HepG2 (cell line): ENCODE measurements at regions not wholly inside any gene's neighbourhood (a gene's known extent, or its start where the extent isn't known, plus 50 kb on each side); places are given as distances from the start of the nearest gene placed in this dataset.
A peak's percentile ranks its signal among the peaks of the same experiment; 100 is the strongest.

Experiments used
- ATAC-seq: fragments of 200-7000 bp; cut with Tn5 transposase; 3 replicates; pipeline ENCODE4 v1.9.1; 2020; ENCODE audit warnings: mild to moderate bottlenecking, moderate library complexity
- BruUV-seq: library from RNA; stranded (reverse); fragments of 400-500 nt; replicated peaks from 2 replicates; lab custom pipeline; 2021; lab: Mats Ljungman, UMichigan
- CTCF ChIA-PET: fragments of 300-600 bp; formaldehyde crosslinking; extraction: SDS; loops from one replicate; lab custom pipeline; 2021; ENCODE audit warnings: low total read pairs, inconsistent platforms, low intra/inter-chr PET ratio; lab: Yijun Ruan, JAX
- POLR2A ChIA-PET: fragments of 350-600 bp; sonication (Branson Sonifier 250); formaldehyde crosslinking; loops from one replicate; lab custom pipeline; 2020; ENCODE audit warnings: antibody characterized with exemption, inconsistent platforms; lab: Yijun Ruan, JAX
- DNase-seq: peaks from one replicate; pipeline ENCODE4 v3.0.0-alpha.2; 2015; ENCODE audit warnings: low spot score
- FAIRE-seq: peaks from 3 replicates; lab custom pipeline; 2011; peaks lifted over from hg19 to GRCh38; lab: Jason Lieb, UNC
- H2AFZ ChIP-seq: one replicate; pipeline ENCODE4 v1.6.1; 2011; ENCODE audit warnings: low read length, inconsistent platforms
- H3K27ac ChIP-seq: fragments of 300-600 bp; 3 replicates; pipeline ENCODE4 v1.8.0; 2011; ENCODE audit warnings: mixed run types, mild to moderate bottlenecking, mixed read lengths, low read length, inconsistent platforms; ENCODE audit not compliant: insufficient read depth; ENCODE audit errors: extremely low read length
- H3K27me3 ChIP-seq, 2 experiments: fragments of 200-600 bp in 1 of 2; 2 replicates in 1 of 2; 3 replicates in 1 of 2; pipeline versions ENCODE4 v1.6.0 to v1.8.0; 2011; ENCODE audit warnings: low read length in 2 of 2, mild to moderate bottlenecking in 2 of 2, moderate library complexity in 2 of 2, inconsistent platforms in 1 of 2; ENCODE audit not compliant: insufficient read depth in 2 of 2, control insufficient read depth in 1 of 2
- H3K36me3 ChIP-seq, 2 experiments: fragments of 200-600 bp in 1 of 2; replicated peaks in 1 of 2; 2 replicates in 1 of 2; 3 replicates in 1 of 2; pipeline versions ENCODE4 v1.5.1 to v1.8.0; 2011; ENCODE audit warnings: low read length in 2 of 2, inconsistent platforms in 1 of 2; ENCODE audit not compliant: insufficient read depth in 2 of 2, control insufficient read depth in 1 of 2
- H3K4me1 ChIP-seq: 2 replicates; pipeline ENCODE4 v1.5.1; 2012; ENCODE audit warnings: low read length, inconsistent platforms; ENCODE audit not compliant: insufficient read depth
- H3K4me2 ChIP-seq: 2 replicates; pipeline ENCODE4 v1.6.0; 2011; ENCODE audit warnings: low read depth, low read length, inconsistent platforms
- H3K4me3 ChIP-seq, 3 experiments: fragments of 200-600 bp in 1 of 3; sonication (generic), shearing (Covaris generic) in 1 of 3; replicated peaks in 1 of 3; 2 replicates each; pipeline ENCODE4 v1.5.1; 2011 to 2016; ENCODE audit warnings: low read length in 3 of 3, inconsistent platforms in 2 of 3, low read depth in 2 of 3, mild to moderate bottlenecking in 2 of 3, control low read depth in 1 of 3, mixed read lengths in 1 of 3; ENCODE audit not compliant: insufficient read depth in 1 of 3
- H3K79me2 ChIP-seq: one replicate; pipeline ENCODE4 v1.6.1; 2011; ENCODE audit warnings: low read length, inconsistent platforms; ENCODE audit not compliant: insufficient read depth
- H3K9ac ChIP-seq: 2 replicates; pipeline ENCODE4 v1.6.0; 2011; ENCODE audit warnings: mild to moderate bottlenecking, low read depth, low read length, inconsistent platforms; ENCODE audit not compliant: insufficient read depth
- H3K9me3 ChIP-seq: 2 replicates; pipeline ENCODE4 v1.5.1; 2012; ENCODE audit warnings: mild to moderate bottlenecking, low read length
- H4K20me1 ChIP-seq: 2 replicates; pipeline ENCODE4 v1.6.0; 2011; ENCODE audit warnings: inconsistent platforms, mild to moderate bottlenecking, low read length, moderate library complexity; ENCODE audit not compliant: insufficient read depth
- BHLHE40 ChIP-seq: IDR thresholded peaks from 2 replicates; pipeline ENCODE4 v1.6.1; 2011; ENCODE audit warnings: low read length, improper control_type of control experiment
- FOXP1 ChIP-seq, 2 experiments: fragments of 450-650 bp in 1 of 2; IDR thresholded peaks; 2 replicates each; pipeline ENCODE4 v1.6.1; 2017 to 2018; ENCODE audit warnings: antibody characterized with exemption in 1 of 2
- GFI1 ChIP-seq: sonication (generic); formaldehyde crosslinking; IDR thresholded peaks from 2 replicates; pipeline ENCODE4 v1.5.0; 2020; ENCODE audit warnings: missing genetic modification reagents, mild to moderate bottlenecking, borderline replicate concordance
- GMEB1 ChIP-seq: sonication (generic); formaldehyde crosslinking; IDR thresholded peaks from 2 replicates; pipeline ENCODE4 v1.5.1; 2020; ENCODE audit warnings: missing genetic modification reagents, mild to moderate bottlenecking, borderline replicate concordance
- NR2F6 ChIP-seq, 2 experiments: IDR thresholded peaks; 2 replicates each; pipeline ENCODE4 v1.6.1; 2016; ENCODE audit warnings: antibody characterized with exemption in 1 of 2, mild to moderate bottlenecking in 1 of 2
- RNF219 ChIP-seq: sonication (generic); formaldehyde crosslinking; IDR thresholded peaks from 2 replicates; pipeline ENCODE4 v1.5.0; 2020; ENCODE audit warnings: mild to moderate bottlenecking, missing genetic modification reagents
- SOX6 ChIP-seq, 2 experiments: fragments of 450-650 bp in 1 of 2; sonication (generic) in 1 of 2; formaldehyde crosslinking in 1 of 2; IDR thresholded peaks; 2 replicates each; pipeline versions ENCODE4 v1.4.0 to v1.6.1; 2017 to 2020; ENCODE audit warnings: antibody characterized with exemption in 1 of 2, mild to moderate bottlenecking in 1 of 2, missing genetic modification reagents in 1 of 2
- TBX3 ChIP-seq: fragments of 450-650 bp; IDR thresholded peaks from 2 replicates; pipeline ENCODE4 v1.6.1; 2017; ENCODE audit warnings: antibody characterized with exemption, mild to moderate bottlenecking, inconsistent platforms, borderline replicate concordance
- ZNF431 ChIP-seq: sonication (generic); formaldehyde crosslinking; IDR thresholded peaks from 2 replicates; pipeline ENCODE4 v1.9.0; 2022; ENCODE audit warnings: missing genetic modification reagents, low read depth, mild to moderate bottlenecking, borderline replicate concordance
- ZNF609 ChIP-seq: sonication (generic); formaldehyde crosslinking; IDR thresholded peaks from 2 replicates; pipeline ENCODE4 v1.4.0; 2020; ENCODE audit warnings: mild to moderate bottlenecking, missing genetic modification reagents, borderline replicate concordance
- ZNF879 ChIP-seq: sonication (generic); formaldehyde crosslinking; IDR thresholded peaks from 2 replicates; pipeline ENCODE4 v1.8.1; 2023; ENCODE audit warnings: missing genetic modification reagents
- ZNF883 ChIP-seq: sonication (generic); formaldehyde crosslinking; IDR thresholded peaks from 2 replicates; pipeline ENCODE4 v1.5.1; 2020; ENCODE audit warnings: mild to moderate bottlenecking, missing genetic modification reagents; ENCODE audit errors: not compliant biosample characterization
- WGBS: methylation state at CpG from one replicate; pipeline ENCODE4 v1.1.6; 2017; ENCODE audit warnings: low lambda C conversion rate; 5-methylcytosine and 5-hydroxymethylcytosine counted together
- in situ Hi-C: cut with HindIII; loops from 2 replicates; pipeline ENCODE4 v1.10.0; 2017; ENCODE audit warnings: low pct_unique_long_range_greater_than_20kb; ENCODE audit not compliant: extremely low pct_ligation_motif_present
- intact Hi-C: fragments of 100-400 bp; cut with micrococcal nuclease; formaldehyde crosslinking; loops from one replicate; pipeline ENCODE4 v1.10.0; 2022; ENCODE audit not compliant: unreplicated experiment
- TF ChIP-seq, protein P1 (sequence below): sonication (generic); formaldehyde crosslinking; IDR thresholded peaks from 2 replicates; pipeline ENCODE4 v1.4.0; 2020; ENCODE audit warnings: mild to moderate bottlenecking, missing genetic modification reagents

DNA sequence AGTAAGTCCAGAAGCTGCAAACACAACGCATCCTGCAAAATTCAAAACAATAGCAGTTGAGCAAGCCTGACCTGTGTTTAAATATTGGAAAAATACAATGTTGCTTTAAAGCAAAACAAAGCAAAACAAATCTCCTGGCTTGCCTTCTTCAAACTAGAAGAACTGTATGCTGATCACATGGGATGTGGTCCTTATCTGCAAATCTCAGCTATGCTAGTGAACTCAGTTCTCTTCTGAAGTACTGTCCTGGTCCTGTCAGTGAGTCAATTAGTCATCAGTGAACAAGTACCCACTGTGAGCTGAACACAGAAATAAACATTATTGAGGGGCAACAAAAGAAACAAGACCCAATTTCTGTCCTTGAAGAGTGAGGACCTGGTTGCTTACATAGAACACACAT is 522.5 kb downstream of the SMARCA1 start (continued):
- TF ChIP-seq SOX6 (IDR thresholded peaks at IDR 0.05) (no peak), SOX6 (CRISPR knock-in tag; IDR thresholded peaks at IDR 0.05) (peak; percentile 50; the same call in 1 of the 2 replicates), ZNF879 (CRISPR knock-in tag) (no peak), GFI1 (peak; percentile 27; the same call in 1 of the 2 replicates), RNF219 (no peak)

DNA sequence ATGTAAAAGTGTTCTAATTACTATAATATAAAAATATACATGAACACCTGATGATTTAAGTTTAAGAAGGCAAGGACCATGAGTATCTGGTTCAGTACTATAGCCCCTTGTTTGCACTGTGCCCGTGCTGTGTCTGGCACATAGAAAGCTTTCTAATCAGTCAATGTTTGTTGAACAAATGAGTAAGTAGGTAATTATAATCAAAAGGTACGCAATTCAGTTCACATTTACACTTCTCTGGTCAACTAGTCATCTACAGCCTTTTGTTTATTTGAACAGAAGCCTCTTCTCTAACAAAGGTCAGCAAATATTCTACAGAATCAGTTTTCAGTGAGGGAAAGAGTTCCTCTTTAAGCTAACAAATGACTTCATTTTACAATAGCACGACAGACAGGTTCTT is 523.3 kb downstream of the SMARCA1 start:
- ChIA-PET POLR2A (no interaction called here), CTCF (no interaction called here)
- ATAC-seq = no peak
- no peaks in the 10 kb centered on the region for H4K20me1 ChIP-seq
- DNase-seq = peak; percentile 3
- no peaks in the 10 kb centered on the region for H3K79me2 ChIP-seq
- FAIRE-seq = no peak
- H3K27me3 ChIP-seq = no peaks in the 10 kb centered on the region
- no peaks in the 10 kb centered on the region; the same call in 1 of the 2 replicates for H3K9me3 ChIP-seq
- intact Hi-C loops = no loop called here
- no peak overlapping the region for H2AFZ ChIP-seq
- peaks cover 19% of the 10 kb centered on the region for H3K4me1 ChIP-seq
- no peak overlapping the region for H3K4me2 ChIP-seq
- WGBS = 12% methylated on average over 3 of the region's 3 CpGs
- no peak overlapping the region for H3K4me3 ChIP-seq
- in situ Hi-C loops = no loop called here
- H3K9ac ChIP-seq = no peak overlapping the region
- no TSS peak for BruUV-seq
- no peak overlapping the region for H3K27ac ChIP-seq
- H3K36me3 ChIP-seq = no peaks in the 10 kb centered on the region
- TF ChIP-seq BHLHE40 (0 out of 2 replicates have a peak, but pooled peaks have one; percentile 8), FOXP1 (IDR thresholded peaks at IDR 0.05) (no peak), FOXP1 (CRISPR knock-in tag; IDR thresholded peaks at IDR 0.05) (peak; percentile 56; the same call in 1 of the 2 replicates), ZNF431 (CRISPR knock-in tag) (no peak), GMEB1 (no peak), TBX3 (0 out of 2 replicates have a peak, but pooled peaks have one; percentile 41), ZNF883 (no peak), ZNF609 (CRISPR knock-in tag) (peak; percentile 66; the same call in 1 of the 2 replicates), NR2F6 (IDR thresholded peaks at IDR 0.05) (0 out of 2 replicates have a peak, but pooled peaks have one; percentile 17), NR2F6 (CRISPR knock-in tag; IDR thresholded peaks at IDR 0.05) (no peak)
- TF ChIP-seq, protein P1, sequence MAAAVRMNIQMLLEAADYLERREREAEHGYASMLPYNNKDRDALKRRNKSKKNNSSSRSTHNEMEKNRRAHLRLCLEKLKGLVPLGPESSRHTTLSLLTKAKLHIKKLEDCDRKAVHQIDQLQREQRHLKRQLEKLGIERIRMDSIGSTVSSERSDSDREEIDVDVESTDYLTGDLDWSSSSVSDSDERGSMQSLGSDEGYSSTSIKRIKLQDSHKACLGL (CRISPR knock-in tag) = no peak
